Common myeloid progenitor, CD34-positive (primary cell): ENCODE measurements at regions not wholly inside any gene's neighbourhood (a gene's known extent, or its start where the extent isn't known, plus 50 kb on each side); places are given as distances from the start of the nearest gene placed in this dataset.

Experiments
- CTCF ChIA-PET: fragments of 350-600 bp; sonication (Branson Sonifier 250); formaldehyde crosslinking; loops from one replicate; lab custom pipeline; 2021; ENCODE audit warnings: antibody characterized with exemption; lab: Charles Lee
- POLR2A ChIA-PET: fragments of 350-600 bp; sonication (Branson Sonifier 250); formaldehyde crosslinking; loops from one replicate; lab custom pipeline; 2021; ENCODE audit warnings: antibody characterized with exemption; lab: Charles Lee
- DNase-seq, 3 donors: peaks; one replicate each; pipeline versions ENCODE4 v3.0.0 to v3.0.0-alpha.2; 2013
- H3K27ac ChIP-seq, 2 experiments: 1 replicate in 1 of 2; 2 replicates in 1 of 2; pipeline ENCODE4 v1.7.0; 2013; ENCODE audit warnings: inconsistent platforms in 2 of 2, low read length in 2 of 2, mild to moderate bottlenecking in 2 of 2, low read depth in 1 of 2, moderate library complexity in 1 of 2; ENCODE audit not compliant: severe bottlenecking in 2 of 2, insufficient read depth in 1 of 2, poor library complexity in 1 of 2
- H3K27me3 ChIP-seq, 5 experiments: replicated peaks in 2 of 5; 1 replicate in 3 of 5; 2 replicates in 2 of 5; pipeline versions ENCODE4 v1.6.1 to v1.7.0; 2013; ENCODE audit warnings: low read length in 4 of 5, mild to moderate bottlenecking in 2 of 5, moderate library complexity in 2 of 5, inconsistent platforms in 1 of 5; ENCODE audit not compliant: insufficient read depth in 5 of 5, control insufficient read depth in 4 of 5
- H3K36me3 ChIP-seq, 4 experiments: 1 replicate in 2 of 4; 2 replicates in 2 of 4; pipeline versions ENCODE4 v1.6.1 to v1.7.0; 2013; ENCODE audit warnings: low read length in 3 of 4, control low read depth in 1 of 4, mild to moderate bottlenecking in 1 of 4; ENCODE audit not compliant: control insufficient read depth in 4 of 4, insufficient read depth in 4 of 4
- H3K4me1 ChIP-seq, 4 experiments: 1 replicate in 3 of 4; 2 replicates in 1 of 4; pipeline versions ENCODE4 v1.6.1 to v1.7.1; 2013; ENCODE audit warnings: low read length in 3 of 4, mild to moderate bottlenecking in 3 of 4, control low read depth in 1 of 4, inconsistent platforms in 1 of 4, moderate library complexity in 1 of 4; ENCODE audit not compliant: control insufficient read depth in 4 of 4, insufficient read depth in 4 of 4; ENCODE audit errors: control extremely low read depth in 1 of 4
- H3K4me3 ChIP-seq, 7 experiments: 1 replicate in 4 of 7; 2 replicates in 3 of 7; pipeline versions ENCODE4 v1.5.1 to v1.7.0; 2013; ENCODE audit warnings: mild to moderate bottlenecking in 7 of 7, low read length in 6 of 7, moderate library complexity in 6 of 7, inconsistent platforms in 2 of 7, low read depth in 2 of 7, control low read depth in 1 of 7; ENCODE audit not compliant: insufficient read depth in 4 of 7, control insufficient read depth in 1 of 7; ENCODE audit errors: extremely low read depth in 1 of 7
- H3K9me3 ChIP-seq, 5 experiments: 1 replicate in 4 of 5; 2 replicates in 1 of 5; pipeline versions ENCODE4 v1.6.1 to v1.7.1; 2013; ENCODE audit warnings: low read length in 4 of 5, mild to moderate bottlenecking in 2 of 5, inconsistent platforms in 1 of 5, low read depth in 1 of 5, moderate library complexity in 1 of 5; ENCODE audit not compliant: control insufficient read depth in 4 of 5, insufficient read depth in 2 of 5; ENCODE audit errors: control extremely low read depth in 1 of 5
- WGBS: methylation state at CpG from one replicate; pipeline ENCODE4 v1.1.5; 2013; ENCODE audit not compliant: insufficient coverage; 5-methylcytosine and 5-hydroxymethylcytosine counted together

GRCh38 chr15:47887241-47887800 is 170.0 kb downstream of the SEMA6D start:
- peaks cover 0 to 3% (median 0%) of the 10 kb centered on the region in 5 experiments for H3K27me3 ChIP-seq
- ChIA-PET CTCF (no interaction called here), POLR2A (no interaction called here)
- H3K36me3 ChIP-seq: no peaks in the 10 kb centered on the region
- no peaks in the 10 kb centered on the region for H3K4me1 ChIP-seq
- no peak overlapping the region for H3K4me3 ChIP-seq
- no peak for DNase-seq
- H3K27ac ChIP-seq: no peak overlapping the region
- WGBS: 90% methylated on average over 3 of the region's 5 CpGs
- H3K9me3 ChIP-seq: no peaks in the 10 kb centered on the region

- CTCF ChIA-PET: no interaction called here
- Histone ChIP-seq H3K27me3 (no peaks in the 10 kb centered on the region), H3K4me3 (no peak overlapping the region), H3K27ac (no peak overlapping the region), H3K4me1 (no peaks in the 10 kb centered on the region), H3K9me3 (no peaks in the 10 kb centered on the region), H3K36me3 (no peaks in the 10 kb centered on the region)
- no peak for DNase-seq
- WGBS: 83% methylated on average over 1 of the region's 2 CpGs
- POLR2A ChIA-PET: no interaction called here
Measured at GRCh38 chr15:47888385-47889100, 171.2 kb downstream of the SEMA6D start.

GRCh38 chr15:47890397-47891150 is 173.3 kb downstream of the SEMA6D start:
- Histone ChIP-seq H3K36me3 (no peaks in the 10 kb centered on the region), H3K27me3 (no peaks in the 10 kb centered on the region), H3K4me1 (no peaks in the 10 kb centered on the region), H3K9me3 (peaks cover 0 to 2% (median 0%) of the 10 kb centered on the region in 5 experiments), H3K27ac (no peak overlapping the region), H3K4me3 (no peak overlapping the region)
- CTCF ChIA-PET: no interaction called here
- no peak for DNase-seq
- 83% methylated on average over 1 of the region's 3 CpGs for WGBS
- POLR2A ChIA-PET: no interaction called here

- WGBS: no CpG with 5 or more reads among the region's 2 CpGs
- Histone ChIP-seq H3K27me3 (peaks cover 0 to 3% (median 0%) of the 10 kb centered on the region in 5 experiments), H3K4me1 (no peaks in the 10 kb centered on the region), H3K9me3 (peaks cover 0 to 3% (median 1%) of the 10 kb centered on the region in 5 experiments), H3K4me3 (no peak overlapping the region), H3K36me3 (no peaks in the 10 kb centered on the region), H3K27ac (no peak overlapping the region)
- ChIA-PET CTCF (no interaction called here), POLR2A (no interaction called here)
- no peak for DNase-seq
Measured at GRCh38 chr15:47897525-47897924, 180.2 kb downstream of the SEMA6D start.

GRCh38 chr15:47900751-47901150 is 183.4 kb downstream of the SEMA6D start:
- CTCF ChIA-PET: no interaction called here
- no peak for DNase-seq
- peaks cover 3 to 17% (median 13%) of the 10 kb centered on the region in 5 experiments for H3K9me3 ChIP-seq
- H3K4me3 ChIP-seq: no peak overlapping the region
- H3K4me1 ChIP-seq: no peaks in the 10 kb centered on the region
- WGBS: no CpG with 5 or more reads among the region's 1 CpG
- no peak overlapping the region for H3K27ac ChIP-seq
- H3K27me3 ChIP-seq: peaks cover 0 to 3% (median 0%) of the 10 kb centered on the region in 5 experiments
- POLR2A ChIA-PET: no interaction called here
- H3K36me3 ChIP-seq: no peaks in the 10 kb centered on the region

- Histone ChIP-seq H3K4me1 (no peaks in the 10 kb centered on the region), H3K27ac (no peak overlapping the region), H3K36me3 (no peaks in the 10 kb centered on the region), H3K4me3 (no peak overlapping the region), H3K9me3 (peaks cover 3 to 17% (median 13%) of the 10 kb centered on the region in 5 experiments), H3K27me3 (peaks cover 0 to 3% (median 0%) of the 10 kb centered on the region in 5 experiments)
- ChIA-PET CTCF (no interaction called here), POLR2A (no interaction called here)
- no peak for DNase-seq
Measured at GRCh38 chr15:47903368-47903767, 186.1 kb downstream of the SEMA6D start.

GRCh38 chr15:47908486-47908885 is 191.2 kb downstream of the SEMA6D start:
- no peak for DNase-seq
- Histone ChIP-seq H3K4me3 (no peak overlapping the region), H3K27ac (no peak overlapping the region), H3K4me1 (no peaks in the 10 kb centered on the region), H3K36me3 (no peaks in the 10 kb centered on the region), H3K9me3 (peaks cover 2 to 10% (median 5%) of the 10 kb centered on the region in 5 experiments), H3K27me3 (peaks cover 0 to 2% (median 0%) of the 10 kb centered on the region in 5 experiments)
- CTCF ChIA-PET: interaction anchor here (0.7 kb wide), 1 partner anchor 9 kb away, joined by 3 read pairs; no protein-coding TSS in a partner anchor
- POLR2A ChIA-PET: no interaction called here
- WGBS: no CpG with 5 or more reads among the region's 1 CpG
